PFSK-1 (cell line): ENCODE measurements at regions not wholly inside any gene's neighbourhood (a gene's known extent, or its start where the extent isn't known, plus 50 kb on each side); places are given as distances from the start of the nearest gene placed in this dataset.

ENCODE experiments used
- FOXP2 ChIP-seq: optimal IDR thresholded peaks from 2 replicates; pipeline ENCODE3; 2011; ENCODE audit warnings: borderline replicate concordance, control low read depth, inconsistent platforms; ENCODE audit not compliant: insufficient read depth; ENCODE audit errors: extremely low read length, extremely low read depth
- POLR2AphosphoS5 ChIP-seq: IDR thresholded peaks from 2 replicates; pipeline ENCODE4 v1.6.1; 2012; ENCODE audit warnings: low read depth, mild to moderate bottlenecking, control low read depth, low read length, moderate library complexity
- REST ChIP-seq, 2 experiments: IDR thresholded peaks; 2 replicates each; pipeline versions ENCODE4 v1.6.1 to v1.8.0; 2011 to 2012; ENCODE audit warnings: low read depth in 2 of 2, low read length in 2 of 2, control low read depth in 1 of 2, inconsistent platforms in 1 of 2, mild to moderate bottlenecking in 1 of 2, moderate library complexity in 1 of 2; ENCODE audit not compliant: insufficient read depth in 1 of 2
- SIN3A ChIP-seq: IDR thresholded peaks from 2 replicates; pipeline ENCODE4 v1.6.1; 2012; ENCODE audit warnings: mild to moderate bottlenecking, low read length, moderate library complexity, borderline replicate concordance; ENCODE audit not compliant: insufficient read depth
- TAF1 ChIP-seq: IDR thresholded peaks from 2 replicates; pipeline ENCODE4 v1.6.1; 2012; ENCODE audit warnings: low read length, control low read depth, borderline replicate concordance; ENCODE audit not compliant: insufficient read depth

GRCh38 chr3:34212175-34212574, 413.7 kb downstream of the PDCD6IP start:
- TF ChIP-seq REST (IDR thresholded peaks at IDR 0.05; ENCODE audit: insufficient read depth in 1 of 2, low read depth in 2 of 2, low read length in 2 of 2), result no peak
- no peak for TF ChIP-seq TAF1
- no peak for TF ChIP-seq FOXP2
- no peak for TF ChIP-seq POLR2AphosphoS5

- TF ChIP-seq POLR2AphosphoS5 (no peak), TAF1 (no peak), SIN3A (no peak), FOXP2 (no peak), REST (IDR thresholded peaks at IDR 0.05; ENCODE audit: insufficient read depth in 1 of 2, low read depth in 2 of 2, low read length in 2 of 2) (no peak)
Measured at GRCh38 chr3:34212656-34213055, 414.2 kb downstream of the PDCD6IP start.

- TF ChIP-seq FOXP2, result no peak
- TF ChIP-seq REST (IDR thresholded peaks at IDR 0.05; ENCODE audit: insufficient read depth in 1 of 2, low read depth in 2 of 2, low read length in 2 of 2), result no peak
- no peak for TF ChIP-seq POLR2AphosphoS5
- no peak for TF ChIP-seq TAF1
- no peak for TF ChIP-seq SIN3A
Measured at GRCh38 chr3:34213478-34213877, 415.0 kb downstream of the PDCD6IP start.

- TF ChIP-seq SIN3A (no peak), TAF1 (no peak), FOXP2 (no peak), REST (IDR thresholded peaks at IDR 0.05; ENCODE audit: insufficient read depth in 1 of 2, low read depth in 2 of 2, low read length in 2 of 2) (no peak)
Measured at GRCh38 chr3:34216711-34217335, 418.4 kb downstream of the PDCD6IP start.
